ENCODE measurements at regions not wholly inside any gene's neighbourhood (a gene's known extent, or its start where the extent isn't known, plus 50 kb on each side); places are given as distances from the start of the nearest gene placed in this dataset.

- no TSS peak for BruUV-seq (replicated peaks)
- H3K9me2 ChIP-seq (ENCODE audit: insufficient read depth, low read length): no peaks in the 10 kb centered on the region
- H4K20me1 ChIP-seq (ENCODE audit: insufficient read depth, low read length): no peaks in the 10 kb centered on the region
- ChIA-PET POLR2A (no interaction called here), CTCF (ENCODE audit: unreplicated experiment) (interaction anchor here (0.5 kb wide), 1 partner anchor 64 kb away, joined by 3 read pairs; no protein-coding TSS in a partner anchor)
- TF ChIP-seq EZH2phosphoT487 (IDR thresholded peaks at IDR 0.05; ENCODE audit: borderline replicate concordance, low read depth, low read length) (no peak), CTCF (conservative IDR thresholded peaks at IDR 0.05; ENCODE audit: low read length) (no peak)
- H2AFZ ChIP-seq (ENCODE audit: low read length): no peak overlapping the region
- H3K79me2 ChIP-seq (ENCODE audit: insufficient read depth, low read depth, low read length): no peaks in the 10 kb centered on the region
- no peaks in the 10 kb centered on the region for H3K36me3 ChIP-seq (ENCODE audit: insufficient read depth, low read length)
- intact Hi-C loops (cut with micrococcal nuclease; ENCODE audit: unreplicated experiment): loop anchor here (2.0 kb wide), 1 partner anchor 24 kb away; no protein-coding TSS in a partner anchor
- no peak overlapping the region for H3K27ac ChIP-seq (ENCODE audit: low read depth, low read length, poor library complexity, severe bottlenecking)
- no peaks in the 10 kb centered on the region for H3K9me3 ChIP-seq (ENCODE audit: low read length)
- no peak overlapping the region for H3K4me3 ChIP-seq (ENCODE audit: low read depth, low read length, poor library complexity, severe bottlenecking)
- DNase-seq (ENCODE audit: low spot score): no peak
- peaks cover 6% of the 10 kb centered on the region for H3K4me1 ChIP-seq (ENCODE audit: insufficient read depth, low read length, poor library complexity, severe bottlenecking)
- H3K4me2 ChIP-seq (ENCODE audit: low read length): no peak overlapping the region
Observed at GRCh38 chr22:23497016-23497885, 82.8 kb downstream of the IGLL1 start.

- intact Hi-C loops (cut with micrococcal nuclease; ENCODE audit: unreplicated experiment): loop anchor here (2.0 kb wide), 1 partner anchor 24 kb away; no protein-coding TSS in a partner anchor
- POLR2A ChIA-PET: no interaction called here
- H3K4me3 ChIP-seq (ENCODE audit: low read depth, low read length, poor library complexity, severe bottlenecking): no peak overlapping the region
- no peaks in the 10 kb centered on the region for H4K20me1 ChIP-seq (ENCODE audit: insufficient read depth, low read length)
- no peaks in the 10 kb centered on the region for H3K9me3 ChIP-seq (ENCODE audit: low read length)
- H3K79me2 ChIP-seq (ENCODE audit: insufficient read depth, low read depth, low read length): no peaks in the 10 kb centered on the region
- no peak for TF ChIP-seq CTCF (conservative IDR thresholded peaks at IDR 0.05; ENCODE audit: low read length)
- no peak overlapping the region for H3K4me2 ChIP-seq (ENCODE audit: low read length)
- no peaks in the 10 kb centered on the region for H3K9me2 ChIP-seq (ENCODE audit: insufficient read depth, low read length)
- peaks cover 10% of the 10 kb centered on the region for H3K4me1 ChIP-seq (ENCODE audit: insufficient read depth, low read length, poor library complexity, severe bottlenecking)
- no peak overlapping the region for H3K27ac ChIP-seq (ENCODE audit: low read depth, low read length, poor library complexity, severe bottlenecking)
- BruUV-seq (replicated peaks): no TSS peak
- no peak overlapping the region for H2AFZ ChIP-seq (ENCODE audit: low read length)
- CTCF ChIA-PET (ENCODE audit: unreplicated experiment): no interaction called here
- no peaks in the 10 kb centered on the region for H3K36me3 ChIP-seq (ENCODE audit: insufficient read depth, low read length)
- no peak for DNase-seq (ENCODE audit: low spot score)
Observed at GRCh38 chr22:23496445-23496833, 83.7 kb downstream of the IGLL1 start.

Measured in OCI-LY7 (cell line).